GM18505 (cell line): ENCODE measurements at regions not wholly inside any gene's neighbourhood (a gene's known extent, or its start where the extent isn't known, plus 50 kb on each side); places are given as distances from the start of the nearest gene placed in this dataset.
A peak's percentile ranks its signal among the peaks of the same experiment; 100 is the strongest.
"Not testable (repeated sequence)": the region's sequence is repeated elsewhere in the genome, so short reads cannot be mapped to it uniquely, and the experiment has no call there.

Source experiments
- ATAC-seq: cut with Tn5 transposase; IDR thresholded peaks from one replicate; pipeline ENCODE4 v1.9.1; 2021; ENCODE audit not compliant: unreplicated experiment
- POLR2A ChIP-seq: IDR thresholded peaks from 4 replicates; pipeline ENCODE4 v1.6.1; 2011; ENCODE audit warnings: borderline replicate concordance; ENCODE audit not compliant: insufficient read depth, insufficient read length; ENCODE audit errors: extremely low read depth

DNA sequence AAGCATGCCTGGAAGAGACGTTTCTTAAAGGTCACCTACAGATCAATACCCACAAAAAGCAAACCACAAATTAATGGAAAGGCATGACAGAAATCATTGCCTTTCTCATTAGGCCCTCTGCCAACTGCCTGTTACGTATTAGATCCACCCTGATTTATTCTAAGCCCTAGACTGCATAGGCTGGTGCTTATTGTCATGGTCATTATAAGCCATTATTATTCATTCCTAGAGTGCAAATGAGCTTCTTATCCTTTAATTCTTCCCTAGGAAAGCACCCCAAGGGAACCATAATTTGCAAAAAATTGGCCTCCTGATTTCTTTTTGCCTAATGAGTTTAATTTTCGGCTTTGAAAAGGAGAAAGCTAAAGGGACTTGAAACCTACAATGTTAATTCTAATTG, 184.2 kb upstream of the GPRIN3 start:
- no peak for TF ChIP-seq POLR2A
- ATAC-seq: no peak

DNA sequence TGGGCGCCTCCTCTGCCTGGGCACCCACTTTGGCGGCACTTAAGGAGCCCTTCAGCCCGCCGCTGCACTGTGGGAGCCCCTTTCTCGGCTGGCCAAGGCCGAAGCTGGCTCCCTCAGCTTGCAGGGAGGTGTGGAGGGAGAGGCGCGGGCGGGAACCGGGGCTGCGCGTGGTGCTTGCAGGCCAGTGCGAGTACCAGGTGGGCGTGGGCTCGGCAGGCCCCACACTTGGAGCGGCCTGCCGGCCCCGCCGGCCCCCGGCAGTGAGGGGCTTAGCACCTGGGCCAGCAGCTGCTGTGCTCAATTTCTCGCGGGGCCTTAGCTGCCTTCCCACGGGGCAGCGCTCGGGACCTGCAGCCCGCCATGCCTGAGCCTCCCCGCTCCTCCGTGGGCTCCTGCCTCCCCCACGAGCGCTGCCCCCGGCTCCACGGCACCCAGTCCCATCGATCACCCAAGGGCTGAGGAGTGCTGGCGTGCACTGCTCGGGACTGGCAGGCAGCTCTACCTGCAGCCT, 182.4 kb upstream of the GPRIN3 start:
- ATAC-seq: not testable (repeated sequence)

DNA sequence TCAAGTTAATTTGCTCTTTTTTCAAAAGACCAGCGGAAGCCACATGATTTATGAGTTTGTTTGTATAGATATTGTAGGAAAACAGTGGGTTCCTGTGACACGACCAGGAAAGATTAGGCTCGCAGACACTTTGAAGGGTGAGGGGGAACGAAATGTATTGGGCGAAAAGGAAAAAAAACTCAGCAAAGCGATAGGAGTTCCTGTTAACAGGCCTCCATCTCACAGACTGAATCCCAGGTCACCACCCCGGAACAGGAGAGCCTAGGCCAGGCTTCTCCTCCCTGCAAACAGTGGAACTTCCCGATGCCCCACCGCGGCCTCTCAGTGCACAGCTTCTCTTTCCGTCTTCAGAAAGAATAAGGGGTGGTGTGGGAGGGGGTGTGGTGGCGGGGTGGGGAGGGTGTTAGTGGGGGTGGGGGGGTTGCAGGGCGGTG, 181.8 kb upstream of the GPRIN3 start:
- TF ChIP-seq POLR2A: no peak
- ATAC-seq: no peak

DNA sequence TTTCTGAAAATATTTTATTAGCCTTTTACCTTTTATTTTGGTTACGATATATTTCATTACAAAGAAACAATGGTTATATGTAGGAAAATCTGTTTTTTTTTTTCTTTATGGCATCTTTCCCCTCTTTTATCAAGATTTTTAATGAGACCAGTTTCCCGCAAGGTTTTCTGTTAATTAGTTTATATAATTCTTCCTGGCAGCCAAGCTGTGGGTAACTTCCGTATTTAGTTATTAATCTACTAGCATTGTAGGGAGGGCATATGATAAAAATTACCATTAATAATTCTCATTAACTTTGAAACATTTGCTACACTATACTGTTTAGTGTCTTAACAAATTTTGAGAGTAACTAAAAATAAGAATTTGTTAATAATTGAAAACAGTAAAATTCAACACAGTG, 181.1 kb upstream of the GPRIN3 start:
- no peak for TF ChIP-seq POLR2A
- ATAC-seq: no peak

DNA sequence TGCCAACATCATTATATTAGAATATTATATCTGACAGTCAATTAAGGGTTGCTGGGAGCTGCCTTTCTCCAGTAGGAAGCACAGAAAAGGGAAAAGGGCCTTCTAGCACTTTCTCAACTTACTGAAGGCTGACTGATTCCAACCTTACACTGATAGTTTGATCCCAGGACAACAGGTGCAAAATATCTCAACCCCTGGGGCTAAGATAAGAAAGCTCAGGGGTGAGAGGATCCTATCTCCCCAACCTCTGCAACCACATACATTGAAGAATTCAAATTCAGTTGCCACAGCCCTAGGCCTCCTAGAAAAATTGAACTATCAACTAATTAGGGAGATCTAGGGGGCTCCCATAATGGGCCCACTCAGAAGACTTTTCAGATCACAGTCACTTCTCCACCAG, 179.1 kb upstream of the GPRIN3 start:
- no peak for ATAC-seq
- no peak for TF ChIP-seq POLR2A

DNA sequence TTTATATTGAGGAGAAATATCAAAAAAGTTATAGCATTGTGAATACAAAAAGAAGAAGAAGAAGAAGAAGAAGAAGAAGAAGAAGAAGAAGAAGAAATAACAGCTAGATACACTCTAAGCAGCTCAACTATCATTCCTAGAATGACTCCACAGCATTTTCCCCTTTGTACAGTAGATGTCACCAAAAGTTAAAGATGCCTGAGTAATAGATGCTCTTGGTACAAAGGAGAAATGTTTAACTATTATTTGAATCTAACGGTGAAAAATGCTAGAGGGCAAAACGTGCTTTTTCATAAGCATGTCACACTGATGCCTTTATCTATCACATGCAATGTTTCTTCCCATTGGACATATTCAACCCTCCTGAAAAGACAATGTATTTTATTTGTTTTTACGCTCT, 178.4 kb upstream of the GPRIN3 start:
- no peak for ATAC-seq
- TF ChIP-seq POLR2A: no peak

DNA sequence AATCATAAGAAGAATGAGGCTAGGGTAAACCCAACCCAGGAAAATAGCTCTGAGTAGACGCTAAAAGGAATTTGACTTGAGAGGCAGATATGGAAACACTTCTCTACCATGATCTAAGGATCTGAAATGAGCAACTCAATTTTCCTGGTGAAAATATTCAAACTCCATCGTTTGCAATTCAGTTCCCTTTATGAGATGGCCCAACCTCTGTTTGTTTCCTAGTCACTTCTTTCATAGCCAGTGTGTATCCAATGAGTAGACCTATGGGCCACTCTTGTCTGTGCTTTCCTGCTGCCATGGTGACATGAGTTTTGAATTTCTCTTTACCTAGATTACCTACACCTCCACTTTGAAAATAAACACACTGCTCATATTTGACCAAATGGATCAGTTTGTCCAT, 176.2 kb upstream of the GPRIN3 start:
- no peak for ATAC-seq
- no peak for TF ChIP-seq POLR2A

DNA sequence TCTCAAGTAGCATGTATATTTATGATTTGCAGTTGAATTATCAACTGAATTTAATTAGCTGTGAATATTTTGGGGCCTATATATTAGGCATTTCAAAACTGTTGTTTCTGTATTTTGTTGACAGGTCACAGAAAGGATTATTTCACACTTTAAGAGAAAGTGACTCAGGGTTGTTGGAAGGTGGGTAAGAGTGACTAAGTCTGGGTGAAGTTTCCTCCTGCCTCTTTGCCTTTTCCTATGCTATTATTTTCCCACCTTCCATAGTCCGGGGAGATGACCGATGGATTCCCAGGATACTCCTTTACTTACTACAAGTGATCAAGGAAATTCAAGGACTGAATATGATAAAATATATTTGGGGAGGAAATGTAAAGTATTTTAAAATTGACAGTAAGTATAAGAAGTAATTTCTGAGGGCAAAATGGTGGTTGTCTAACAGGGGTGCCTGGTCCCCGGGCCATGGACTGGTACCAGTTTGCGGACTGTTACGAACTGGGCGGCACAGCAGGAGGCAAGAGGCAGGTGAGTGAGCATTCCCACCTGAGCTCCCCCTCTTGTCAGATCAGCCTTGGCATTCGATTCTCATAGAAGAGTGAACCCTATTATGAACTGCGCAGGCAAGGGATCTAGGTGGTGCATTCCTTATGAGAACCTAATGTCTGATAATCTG, 175.5 kb upstream of the GPRIN3 start:
- no peak for ATAC-seq
- no peak for TF ChIP-seq POLR2A

DNA sequence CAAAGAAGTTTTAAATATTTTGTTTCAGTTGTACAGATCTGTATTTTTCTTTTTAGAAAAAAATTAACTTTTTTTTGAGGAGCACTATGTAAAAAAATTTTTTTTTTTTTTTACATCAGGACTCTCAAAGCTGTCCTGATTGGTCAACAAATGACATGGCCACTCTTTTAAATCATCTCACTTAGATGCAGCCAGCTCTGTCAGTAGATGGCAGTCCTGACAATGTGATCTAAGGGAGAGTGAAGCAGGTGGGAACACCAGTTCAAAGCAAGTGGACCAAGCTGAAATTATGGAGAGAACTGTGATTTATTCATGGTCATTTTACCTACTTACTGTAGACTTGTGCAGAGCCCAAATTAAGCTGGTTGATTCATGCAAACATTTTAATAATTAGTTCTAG, 174.7 kb upstream of the GPRIN3 start:
- peak; percentile 95 for ATAC-seq
- no peak for TF ChIP-seq POLR2A

DNA sequence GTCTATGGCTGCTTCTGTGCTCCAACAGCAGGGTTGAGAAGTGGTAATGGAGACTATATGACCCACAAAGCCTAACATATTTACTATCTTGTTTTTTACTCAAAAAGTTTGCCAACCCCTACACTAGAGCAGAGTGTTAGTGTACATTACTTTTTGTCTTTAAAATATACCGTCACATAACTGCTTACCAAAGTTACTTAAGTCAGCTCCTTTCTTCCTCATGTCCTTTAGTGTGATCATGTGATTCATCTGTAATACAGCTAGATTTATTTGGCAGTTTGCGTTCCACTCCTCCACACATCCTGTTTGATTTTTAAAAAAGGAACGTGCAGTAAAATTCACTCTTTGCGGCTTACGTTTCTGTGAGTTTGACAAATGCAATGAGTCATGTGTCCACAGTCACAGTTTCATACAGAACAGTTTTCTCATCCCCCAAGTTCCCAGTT, 162.4 kb upstream of the GPRIN3 start:
- TF ChIP-seq POLR2A: no peak
- peak; percentile 92 for ATAC-seq

DNA sequence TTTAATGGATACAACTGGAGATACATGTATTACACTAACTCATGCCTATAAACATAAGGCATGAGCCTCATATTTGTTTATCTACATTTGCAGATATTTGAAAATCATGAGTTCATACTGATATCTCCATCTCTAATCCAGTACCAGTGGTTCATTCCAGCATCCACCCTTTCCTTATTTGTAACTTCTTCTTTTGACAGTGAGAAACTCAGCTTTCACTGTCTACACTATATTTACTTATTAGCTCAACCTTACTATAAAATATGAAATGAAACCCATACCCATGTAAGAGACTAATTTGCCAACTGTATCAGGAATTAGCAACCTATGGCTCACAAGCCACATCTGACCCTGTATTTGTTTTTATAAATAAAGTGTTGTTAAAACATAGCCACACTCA, 161.9 kb upstream of the GPRIN3 start:
- TF ChIP-seq POLR2A: no peak
- no peak for ATAC-seq

DNA sequence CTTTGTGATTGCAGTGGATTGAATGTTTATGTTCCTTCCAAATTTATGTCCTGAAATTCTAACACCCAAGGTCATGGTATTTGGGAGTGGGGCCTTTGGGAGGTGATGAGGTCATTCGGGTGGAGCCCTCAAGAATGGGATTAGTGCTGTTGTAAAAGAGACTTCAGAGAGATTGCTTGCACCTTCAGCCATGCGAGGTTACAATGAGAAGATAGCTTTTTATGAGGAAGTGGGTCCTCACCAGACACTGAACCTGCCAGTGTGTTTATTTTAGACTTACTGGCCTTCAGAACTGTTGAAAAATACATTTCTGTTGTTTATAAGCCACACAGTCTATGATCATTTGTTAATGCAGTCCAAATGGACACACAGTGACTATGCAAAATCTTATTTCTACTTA, 161.0 kb upstream of the GPRIN3 start:
- TF ChIP-seq POLR2A: no peak
- no peak for ATAC-seq

DNA sequence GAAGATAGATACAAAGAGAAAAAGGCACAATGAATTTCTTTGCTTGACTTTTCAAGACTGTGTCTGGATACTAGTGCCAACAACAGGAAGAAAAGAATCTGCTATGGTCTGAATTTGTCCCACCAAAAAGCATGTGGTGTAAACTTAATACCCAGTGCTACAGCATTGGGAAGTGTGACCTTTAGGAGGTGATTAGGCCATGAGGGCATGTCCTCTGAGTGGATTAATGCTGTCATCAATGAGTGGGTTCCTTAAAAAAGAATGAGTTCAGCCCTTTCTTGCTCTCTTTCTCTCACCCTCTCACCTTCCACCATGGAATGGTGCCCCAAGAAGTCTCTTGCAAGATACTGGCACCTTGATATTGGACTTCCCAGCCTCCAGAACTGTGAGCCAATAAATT, 155.7 kb upstream of the GPRIN3 start:
- TF ChIP-seq POLR2A: no peak
- ATAC-seq: no peak

DNA sequence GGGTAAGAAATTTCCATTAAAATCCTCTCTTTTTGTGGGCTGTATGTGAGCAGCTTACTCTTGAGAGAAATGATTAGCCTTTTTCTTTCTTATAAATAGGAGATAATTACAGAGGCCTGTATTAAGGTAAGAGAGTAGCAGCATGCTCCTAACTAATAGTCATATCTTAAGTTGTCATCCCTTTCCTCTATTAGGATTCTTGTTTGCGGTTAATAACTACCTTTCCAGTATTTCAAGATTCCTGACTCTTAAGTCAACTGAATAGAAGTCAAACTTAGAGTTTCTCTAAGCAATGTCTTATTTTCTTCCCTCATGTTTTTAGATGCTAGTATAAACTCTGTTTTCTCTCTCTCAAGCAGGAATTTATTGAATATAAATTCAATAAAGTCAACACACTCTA, 139.9 kb upstream of the GPRIN3 start:
- TF ChIP-seq POLR2A: no peak
- ATAC-seq: no peak

DNA sequence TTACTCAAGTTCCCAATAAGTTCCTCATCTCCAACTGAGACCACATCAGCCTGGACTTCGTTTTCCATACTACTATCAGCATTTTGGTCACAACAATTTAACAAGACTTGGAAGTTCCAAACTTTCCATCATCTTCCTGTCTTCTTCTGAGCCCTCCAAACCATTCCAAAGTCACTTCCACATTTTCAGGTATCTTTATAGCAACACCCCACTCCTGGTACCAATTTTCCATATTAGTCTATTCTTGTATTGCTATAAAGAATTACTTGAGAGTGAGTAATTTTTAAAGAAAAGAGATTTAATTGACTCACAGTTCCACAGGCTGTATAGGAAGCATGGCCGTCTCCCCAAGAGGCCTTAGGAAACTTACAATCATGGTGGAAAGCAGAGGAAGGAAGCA, 138.6 kb upstream of the GPRIN3 start:
- no peak for ATAC-seq
- no peak for TF ChIP-seq POLR2A
